ENCODE measurements at regions not wholly inside any gene's neighbourhood (a gene's known extent, or its start where the extent isn't known, plus 50 kb on each side); places are given as distances from the start of the nearest gene placed in this dataset.

- no peak for DNase-seq (ENCODE audit: low read depth)
- H3K4me3 ChIP-seq (ENCODE audit: control insufficient read depth, low read depth, low read length) = no peak overlapping the region
- TF ChIP-seq, protein P1, sequence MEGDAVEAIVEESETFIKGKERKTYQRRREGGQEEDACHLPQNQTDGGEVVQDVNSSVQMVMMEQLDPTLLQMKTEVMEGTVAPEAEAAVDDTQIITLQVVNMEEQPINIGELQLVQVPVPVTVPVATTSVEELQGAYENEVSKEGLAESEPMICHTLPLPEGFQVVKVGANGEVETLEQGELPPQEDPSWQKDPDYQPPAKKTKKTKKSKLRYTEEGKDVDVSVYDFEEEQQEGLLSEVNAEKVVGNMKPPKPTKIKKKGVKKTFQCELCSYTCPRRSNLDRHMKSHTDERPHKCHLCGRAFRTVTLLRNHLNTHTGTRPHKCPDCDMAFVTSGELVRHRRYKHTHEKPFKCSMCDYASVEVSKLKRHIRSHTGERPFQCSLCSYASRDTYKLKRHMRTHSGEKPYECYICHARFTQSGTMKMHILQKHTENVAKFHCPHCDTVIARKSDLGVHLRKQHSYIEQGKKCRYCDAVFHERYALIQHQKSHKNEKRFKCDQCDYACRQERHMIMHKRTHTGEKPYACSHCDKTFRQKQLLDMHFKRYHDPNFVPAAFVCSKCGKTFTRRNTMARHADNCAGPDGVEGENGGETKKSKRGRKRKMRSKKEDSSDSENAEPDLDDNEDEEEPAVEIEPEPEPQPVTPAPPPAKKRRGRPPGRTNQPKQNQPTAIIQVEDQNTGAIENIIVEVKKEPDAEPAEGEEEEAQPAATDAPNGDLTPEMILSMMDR (IDR thresholded peaks at IDR 0.05; ENCODE audit: control insufficient read depth, insufficient read depth, low read depth, low read length, missing control alignments) = no peak
Observed at GRCh38 chr4:166315721-166316467, 442.9 kb downstream of the TLL1 start.

DNA sequence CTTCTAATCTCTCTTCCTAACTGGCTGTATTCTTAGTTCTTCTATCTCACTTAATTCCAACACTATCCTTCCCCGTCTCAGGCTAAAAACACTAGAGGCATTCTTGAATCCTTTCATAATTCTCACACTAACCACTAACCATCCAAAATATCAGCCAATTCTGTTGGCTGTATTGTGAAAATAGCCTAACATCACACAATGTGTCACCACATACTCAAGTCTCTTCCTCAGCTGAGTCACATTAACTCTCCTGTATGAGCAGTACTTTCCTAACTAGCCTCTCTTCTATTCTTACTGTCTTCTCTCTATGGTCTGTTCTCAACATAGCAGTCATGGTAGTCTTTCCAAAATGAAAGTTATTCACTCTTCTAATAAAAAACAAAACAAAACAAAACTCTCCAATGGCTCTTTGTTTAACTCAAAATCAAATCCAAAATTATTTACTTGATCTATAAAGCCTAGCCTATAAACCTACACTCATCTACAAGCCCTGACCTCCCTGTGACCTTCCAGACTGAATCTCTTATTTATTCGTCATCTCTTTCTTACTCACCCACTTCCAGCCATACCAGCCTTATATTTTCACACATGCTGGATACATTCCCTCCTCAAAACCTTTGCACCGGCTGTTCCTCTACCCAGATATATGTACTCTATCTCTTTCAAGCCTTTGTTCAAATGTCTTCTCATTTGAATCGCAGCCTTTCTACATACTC, 445.9 kb downstream of the TLL1 start:
- peak; percentile 47 for DNase-seq (ENCODE audit: low read depth)
- TF ChIP-seq, protein P1 (IDR thresholded peaks at IDR 0.05; ENCODE audit: control insufficient read depth, insufficient read depth, low read depth, low read length, missing control alignments) = no peak
- no peak overlapping the region for H3K4me3 ChIP-seq (ENCODE audit: control insufficient read depth, low read depth, low read length)

DNA sequence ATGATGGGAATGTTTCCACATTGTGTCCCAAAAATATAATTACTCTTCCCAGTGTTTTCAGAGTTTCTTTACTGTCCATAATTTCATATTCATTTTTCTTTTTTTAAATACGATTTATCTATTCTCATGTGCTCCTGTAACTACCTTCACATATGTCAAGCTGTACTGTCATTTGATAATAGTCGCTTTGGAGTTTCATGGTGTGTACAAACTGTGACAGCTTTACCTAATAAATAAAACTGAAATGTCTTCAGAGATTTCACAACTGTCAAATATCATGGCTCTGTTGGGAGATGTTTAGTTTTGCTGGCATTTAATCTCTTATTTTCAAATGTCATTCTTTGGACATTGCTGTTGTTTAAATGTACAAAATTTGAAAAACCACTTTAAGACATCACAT, 450.2 kb downstream of the TLL1 start:
- TF ChIP-seq, protein P1 (IDR thresholded peaks at IDR 0.05; ENCODE audit: control insufficient read depth, insufficient read depth, low read depth, low read length, missing control alignments) = no peak
- DNase-seq (ENCODE audit: low read depth) = no peak
- no peak overlapping the region for H3K4me3 ChIP-seq (ENCODE audit: control insufficient read depth, low read depth, low read length)

- TF ChIP-seq, protein P1 (IDR thresholded peaks at IDR 0.05; ENCODE audit: control insufficient read depth, insufficient read depth, low read depth, low read length, missing control alignments) = no peak
- no peak for DNase-seq (ENCODE audit: low read depth)
- H3K4me3 ChIP-seq (ENCODE audit: control insufficient read depth, low read depth, low read length) = no peak overlapping the region
Observed at GRCh38 chr4:166324321-166324720, 451.3 kb downstream of the TLL1 start.

GRCh38 chr4:166335256-166335938, 462.4 kb downstream of the TLL1 start:
- no peak overlapping the region for H3K4me3 ChIP-seq (ENCODE audit: control insufficient read depth, low read depth, low read length)
- no peak for DNase-seq (ENCODE audit: low read depth)
- TF ChIP-seq, protein P1 (IDR thresholded peaks at IDR 0.05; ENCODE audit: control insufficient read depth, insufficient read depth, low read depth, low read length, missing control alignments) = no peak

DNA sequence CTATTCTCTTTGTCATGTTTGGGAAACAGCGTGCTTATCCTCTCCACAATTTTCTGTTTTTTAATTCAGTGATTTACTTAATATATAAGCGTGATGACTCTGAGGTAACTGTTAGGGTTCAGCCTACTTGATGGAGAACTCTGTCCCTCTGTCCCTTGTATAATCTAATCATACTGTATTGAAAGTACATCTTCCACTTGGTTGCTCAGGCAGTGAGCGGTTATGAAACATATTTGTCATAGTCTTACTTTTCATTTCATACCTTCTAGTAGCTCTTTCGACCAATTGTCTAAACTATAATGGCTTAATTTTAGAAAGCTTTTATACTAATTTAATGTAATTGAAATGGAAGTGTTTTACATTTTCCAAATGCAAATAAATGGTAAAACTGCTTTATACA, 469.0 kb downstream of the TLL1 start:
- TF ChIP-seq, protein P1 (IDR thresholded peaks at IDR 0.05; ENCODE audit: control insufficient read depth, insufficient read depth, low read depth, low read length, missing control alignments) = no peak
- no peak for DNase-seq (ENCODE audit: low read depth)
- no peak overlapping the region for H3K4me3 ChIP-seq (ENCODE audit: control insufficient read depth, low read depth, low read length)
